ENCODE measurements at regions not wholly inside any gene's neighbourhood (a gene's known extent, or its start where the extent isn't known, plus 50 kb on each side); places are given as distances from the start of the nearest gene placed in this dataset.

DNA sequence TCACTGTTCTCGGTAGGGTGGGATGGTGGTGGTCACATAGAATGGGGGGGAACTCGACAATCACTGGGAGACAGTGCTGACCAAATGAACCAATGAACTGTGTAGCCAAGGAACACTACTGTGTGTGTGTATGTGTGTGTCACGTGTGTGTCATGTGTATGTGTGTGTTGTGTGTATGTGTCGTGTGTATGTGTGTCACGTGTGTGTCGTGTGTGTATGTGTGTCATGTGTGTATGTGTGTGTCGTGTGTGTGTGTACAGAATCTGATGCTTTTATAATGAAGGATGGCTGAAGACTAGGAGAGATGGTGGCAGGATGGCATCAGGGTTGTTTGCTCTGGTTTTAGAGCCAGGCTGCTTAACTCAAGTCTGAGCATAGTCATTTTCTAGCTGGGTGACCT is 99.1 kb upstream of the DUSP22 start:
- TF ChIP-seq TAF1 (conservative IDR thresholded peaks at IDR 0.05) (no peak), SP1 (IDR thresholded peaks at IDR 0.05) (no peak), RAD21 (IDR thresholded peaks at IDR 0.05) (no peak), HNF4A (conservative IDR thresholded peaks at IDR 0.05) (no peak), GABPA (IDR thresholded peaks at IDR 0.05 in 1 of 2, conservative IDR thresholded peaks at IDR 0.05 in 1 of 2) (no peak), JUND (IDR thresholded peaks at IDR 0.05) (no peak), YY1 (IDR thresholded peaks at IDR 0.05) (no peak)
- TF ChIP-seq, protein P1, sequence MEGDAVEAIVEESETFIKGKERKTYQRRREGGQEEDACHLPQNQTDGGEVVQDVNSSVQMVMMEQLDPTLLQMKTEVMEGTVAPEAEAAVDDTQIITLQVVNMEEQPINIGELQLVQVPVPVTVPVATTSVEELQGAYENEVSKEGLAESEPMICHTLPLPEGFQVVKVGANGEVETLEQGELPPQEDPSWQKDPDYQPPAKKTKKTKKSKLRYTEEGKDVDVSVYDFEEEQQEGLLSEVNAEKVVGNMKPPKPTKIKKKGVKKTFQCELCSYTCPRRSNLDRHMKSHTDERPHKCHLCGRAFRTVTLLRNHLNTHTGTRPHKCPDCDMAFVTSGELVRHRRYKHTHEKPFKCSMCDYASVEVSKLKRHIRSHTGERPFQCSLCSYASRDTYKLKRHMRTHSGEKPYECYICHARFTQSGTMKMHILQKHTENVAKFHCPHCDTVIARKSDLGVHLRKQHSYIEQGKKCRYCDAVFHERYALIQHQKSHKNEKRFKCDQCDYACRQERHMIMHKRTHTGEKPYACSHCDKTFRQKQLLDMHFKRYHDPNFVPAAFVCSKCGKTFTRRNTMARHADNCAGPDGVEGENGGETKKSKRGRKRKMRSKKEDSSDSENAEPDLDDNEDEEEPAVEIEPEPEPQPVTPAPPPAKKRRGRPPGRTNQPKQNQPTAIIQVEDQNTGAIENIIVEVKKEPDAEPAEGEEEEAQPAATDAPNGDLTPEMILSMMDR (IDR thresholded peaks at IDR 0.05; ENCODE audit: low read depth, low read length, missing input control), result no peak
- TF ChIP-seq, protein P2, sequence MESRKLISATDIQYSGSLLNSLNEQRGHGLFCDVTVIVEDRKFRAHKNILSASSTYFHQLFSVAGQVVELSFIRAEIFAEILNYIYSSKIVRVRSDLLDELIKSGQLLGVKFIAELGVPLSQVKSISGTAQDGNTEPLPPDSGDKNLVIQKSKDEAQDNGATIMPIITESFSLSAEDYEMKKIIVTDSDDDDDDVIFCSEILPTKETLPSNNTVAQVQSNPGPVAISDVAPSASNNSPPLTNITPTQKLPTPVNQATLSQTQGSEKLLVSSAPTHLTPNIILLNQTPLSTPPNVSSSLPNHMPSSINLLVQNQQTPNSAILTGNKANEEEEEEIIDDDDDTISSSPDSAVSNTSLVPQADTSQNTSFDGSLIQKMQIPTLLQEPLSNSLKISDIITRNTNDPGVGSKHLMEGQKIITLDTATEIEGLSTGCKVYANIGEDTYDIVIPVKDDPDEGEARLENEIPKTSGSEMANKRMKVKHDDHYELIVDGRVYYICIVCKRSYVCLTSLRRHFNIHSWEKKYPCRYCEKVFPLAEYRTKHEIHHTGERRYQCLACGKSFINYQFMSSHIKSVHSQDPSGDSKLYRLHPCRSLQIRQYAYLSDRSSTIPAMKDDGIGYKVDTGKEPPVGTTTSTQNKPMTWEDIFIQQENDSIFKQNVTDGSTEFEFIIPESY (IDR thresholded peaks at IDR 0.05), result no peak
- TF ChIP-seq, protein P3, sequence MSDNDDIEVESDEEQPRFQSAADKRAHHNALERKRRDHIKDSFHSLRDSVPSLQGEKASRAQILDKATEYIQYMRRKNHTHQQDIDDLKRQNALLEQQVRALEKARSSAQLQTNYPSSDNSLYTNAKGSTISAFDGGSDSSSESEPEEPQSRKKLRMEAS (IDR thresholded peaks at IDR 0.05), result no peak

Measured in liver (tissue), 3 donors.